OCI-LY3 (cell line): ENCODE measurements at regions not wholly inside any gene's neighbourhood (a gene's known extent, or its start where the extent isn't known, plus 50 kb on each side); places are given as distances from the start of the nearest gene placed in this dataset.

Experiments
- CTCF ChIP-seq: fragments of 200-600, 300-600 bp; sonication (generic); IDR thresholded peaks from 2 replicates; pipeline ENCODE4 v1.5.1; 2014; ENCODE audit warnings: antibody characterized with exemption, low read length, low read depth
- EZH2phosphoT487 ChIP-seq: fragments of 200-600 bp; shearing (Covaris generic); IDR thresholded peaks from 2 replicates; pipeline ENCODE4 v1.6.1; 2018; ENCODE audit warnings: antibody characterized with exemption, mixed run types, low read depth

- no peak for TF ChIP-seq CTCF
- TF ChIP-seq EZH2phosphoT487, result no peak
Observed at GRCh38 chr15:88391700-88392099, 75.5 kb downstream of the MRPL46 start.
